IMR-90 (cell line): ENCODE measurements at regions not wholly inside any gene's neighbourhood (a gene's known extent, or its start where the extent isn't known, plus 50 kb on each side); places are given as distances from the start of the nearest gene placed in this dataset.
A peak's percentile ranks its signal among the peaks of the same experiment; 100 is the strongest.

Experiments
- ATAC-seq: fragments of 200-7000 bp; cut with Tn5 transposase; 2 replicates; pipeline ENCODE4 v1.9.1; 2020; ENCODE audit warnings: low read depth, mild to moderate bottlenecking, moderate library complexity
- BruUV-seq: library from RNA; stranded (reverse); fragments of 400-500 nt; replicated peaks from 2 replicates; lab custom pipeline; 2021; lab: Mats Ljungman, UMichigan
- CTCF ChIA-PET: fragments of 300-600 bp; formaldehyde crosslinking; extraction: SDS; loops from one replicate; lab custom pipeline; 2021; ENCODE audit warnings: antibody characterized with exemption; lab: Yijun Ruan, JAX
- POLR2A ChIA-PET: fragments of 300-600 bp; sonication (Branson Sonifier 250); formaldehyde crosslinking; loops from one replicate; lab custom pipeline; 2022; ENCODE audit warnings: antibody characterized with exemption; ENCODE audit not compliant: unreplicated experiment; lab: Charles Lee
- DNase-seq: peaks from one replicate; pipeline ENCODE4 v3.0.0; 2013
- H2AFZ ChIP-seq: replicated peaks from 2 replicates; pipeline ENCODE3; 2013; ENCODE audit warnings: low read length, mild to moderate bottlenecking; ENCODE audit not compliant: poor library complexity
- H2AK5ac ChIP-seq: 2 replicates; pipeline ENCODE4 v1.6.1; 2013; ENCODE audit warnings: low read depth, low read length, inconsistent platforms
- H2AK9ac ChIP-seq: replicated peaks from 2 replicates; pipeline ENCODE3; 2013; ENCODE audit warnings: mild to moderate bottlenecking, low read depth, low read length, moderate library complexity; ENCODE audit not compliant: poor library complexity
- H2BK120ac ChIP-seq: 2 replicates; pipeline ENCODE4 v1.6.1; 2013; ENCODE audit warnings: low read depth, low read length, inconsistent platforms
- H2BK15ac ChIP-seq: 3 replicates; pipeline ENCODE4 v1.6.1; 2013; ENCODE audit warnings: low read depth, low read length, inconsistent platforms
- H2BK20ac ChIP-seq: 2 replicates; pipeline ENCODE4 v1.6.1; 2013; ENCODE audit warnings: low read depth, mild to moderate bottlenecking, inconsistent platforms, low read length, moderate library complexity
- H2BK5ac ChIP-seq: 2 replicates; pipeline ENCODE4 v1.6.1; 2013; ENCODE audit warnings: mild to moderate bottlenecking, low read depth, low read length, inconsistent platforms; ENCODE audit not compliant: poor library complexity, severe bottlenecking
- H3K14ac ChIP-seq: replicated peaks from 2 replicates; pipeline ENCODE4 v1.6.1; 2013; ENCODE audit warnings: low read depth, low read length, inconsistent platforms
- H3K18ac ChIP-seq: 2 replicates; pipeline ENCODE4 v1.6.1; 2013; ENCODE audit warnings: low read depth, low read length, control low read depth
- H3K23ac ChIP-seq: 2 replicates; pipeline ENCODE4 v1.6.1; 2013; ENCODE audit warnings: low read depth, low read length, inconsistent platforms
- H3K27ac ChIP-seq: 2 replicates; pipeline ENCODE4 v1.5.1; 2013; ENCODE audit warnings: mild to moderate bottlenecking, control low read depth, low read length; ENCODE audit not compliant: insufficient read depth
- H3K27me3 ChIP-seq: 2 replicates; pipeline ENCODE4 v1.6.1; 2013; ENCODE audit warnings: low read length; ENCODE audit not compliant: control insufficient read depth, insufficient read depth
- H3K36me3 ChIP-seq: 2 replicates; pipeline ENCODE4 v1.6.1; 2013; ENCODE audit warnings: low read length, mixed read lengths; ENCODE audit not compliant: control insufficient read depth, insufficient read depth
- H3K4ac ChIP-seq: 2 replicates; pipeline ENCODE4 v1.6.1; 2013; ENCODE audit warnings: low read depth, low read length, inconsistent platforms
- H3K4me1 ChIP-seq: 2 replicates; pipeline ENCODE4 v1.6.1; 2013; ENCODE audit warnings: low read length, mixed read lengths; ENCODE audit not compliant: control insufficient read depth, insufficient read depth
- H3K4me2 ChIP-seq: 2 replicates; pipeline ENCODE4 v1.6.1; 2013; ENCODE audit warnings: low read depth, mild to moderate bottlenecking, control low read depth, low read length, moderate library complexity
- H3K4me3 ChIP-seq: 2 replicates; pipeline ENCODE4 v1.5.1; 2013; ENCODE audit warnings: low read depth, mild to moderate bottlenecking, control low read depth, low read length, moderate library complexity; ENCODE audit not compliant: insufficient read depth
- H3K56ac ChIP-seq: 2 replicates; pipeline ENCODE4 v1.6.1; 2013; ENCODE audit warnings: low read length, inconsistent platforms; ENCODE audit not compliant: insufficient read depth; ENCODE audit errors: extremely low read depth
- H3K79me1 ChIP-seq, 2 experiments: 2 replicates each; pipeline ENCODE4 v1.6.1; 2013; ENCODE audit warnings: low read length in 2 of 2, inconsistent platforms in 1 of 2, low read depth in 1 of 2
- H3K9ac ChIP-seq: 2 replicates; pipeline ENCODE4 v1.6.1; 2013; ENCODE audit warnings: low read depth, low read length, control low read depth
- H3K9me1 ChIP-seq: 2 replicates; pipeline ENCODE4 v1.6.1; 2013; ENCODE audit warnings: low read length, inconsistent platforms; ENCODE audit not compliant: insufficient read depth
- H3K9me3 ChIP-seq: 2 replicates; pipeline ENCODE4 v1.6.1; 2013; ENCODE audit warnings: low read length; ENCODE audit not compliant: control insufficient read depth, insufficient read depth
- H4K20me1 ChIP-seq: 2 replicates; pipeline ENCODE4 v1.6.1; 2013; ENCODE audit warnings: low read length, inconsistent platforms; ENCODE audit not compliant: insufficient read depth
- H4K5ac ChIP-seq: 2 replicates; pipeline ENCODE4 v1.6.1; 2013; ENCODE audit warnings: mild to moderate bottlenecking, low read depth, low read length, control low read depth
- H4K8ac ChIP-seq, 2 experiments: 2 replicates each; pipeline ENCODE4 v1.6.1; 2013; ENCODE audit warnings: low read depth in 2 of 2, low read length in 2 of 2, control low read depth in 1 of 2, inconsistent platforms in 1 of 2
- H4K91ac ChIP-seq: 2 replicates; pipeline ENCODE4 v1.6.1; 2013; ENCODE audit warnings: low read depth, low read length, inconsistent platforms; ENCODE audit not compliant: insufficient read depth
- BHLHE40 ChIP-seq: fragments of 150-350 bp; IDR thresholded peaks from 2 replicates; pipeline ENCODE4 v1.6.1; 2016; ENCODE audit warnings: mild to moderate bottlenecking, low read depth, low read length
- CEBPB ChIP-seq: IDR thresholded peaks from 2 replicates; pipeline ENCODE4 v1.6.1; 2012; ENCODE audit warnings: low read depth, low read length, improper control_type of control experiment
- ELK1 ChIP-seq: fragments of 150-350 bp; IDR thresholded peaks from 2 replicates; pipeline ENCODE4 v1.6.1; 2016; ENCODE audit warnings: low read depth, mild to moderate bottlenecking, low read length, moderate library complexity, borderline replicate concordance
- FOS ChIP-seq: fragments of 150-350 bp; IDR thresholded peaks from 2 replicates; pipeline ENCODE4 v1.6.1; 2016; ENCODE audit warnings: low read depth, low read length
- MAFK ChIP-seq: IDR thresholded peaks from 2 replicates; pipeline ENCODE4 v1.6.1; 2012; ENCODE audit warnings: low read depth, low read length, improper control_type of control experiment
- MAZ ChIP-seq: IDR thresholded peaks from 2 replicates; pipeline ENCODE4 v1.6.1; 2012; ENCODE audit warnings: low read depth, mild to moderate bottlenecking, low read length, improper control_type of control experiment, moderate library complexity, borderline replicate concordance
- MXI1 ChIP-seq: IDR thresholded peaks from 2 replicates; pipeline ENCODE4 v1.6.1; 2012; ENCODE audit warnings: low read depth, mild to moderate bottlenecking, low read length, moderate library complexity, borderline replicate concordance
- NFE2L2 ChIP-seq: fragments of 150-350 bp; IDR thresholded peaks from 2 replicates; pipeline ENCODE4 v1.6.1; 2016; ENCODE audit warnings: low read depth, mild to moderate bottlenecking, low read length
- POLR2A ChIP-seq: IDR thresholded peaks from 2 replicates; pipeline ENCODE4 v1.6.1; 2012; ENCODE audit warnings: mild to moderate bottlenecking, low read depth, low read length
- RAD21 ChIP-seq: IDR thresholded peaks from 2 replicates; pipeline ENCODE4 v1.6.1; 2012; ENCODE audit warnings: low read length, improper control_type of control experiment
- RCOR1 ChIP-seq: IDR thresholded peaks from 2 replicates; pipeline ENCODE4 v1.6.1; 2012; ENCODE audit warnings: mild to moderate bottlenecking, low read length, improper control_type of control experiment; ENCODE audit not compliant: insufficient replicate concordance
- RFX5 ChIP-seq: IDR thresholded peaks from 2 replicates; pipeline ENCODE4 v1.8.0; 2012; ENCODE audit warnings: low read depth, mild to moderate bottlenecking, low read length, moderate library complexity
- SMC3 ChIP-seq: fragments of 150-350 bp; IDR thresholded peaks from 2 replicates; pipeline ENCODE4 v1.6.1; 2016; ENCODE audit warnings: low read depth, mild to moderate bottlenecking, antibody characterized with exemption, low read length, moderate library complexity
- USF2 ChIP-seq: fragments of 150-350 bp; IDR thresholded peaks from 2 replicates; pipeline ENCODE4 v1.6.1; 2017; ENCODE audit warnings: mild to moderate bottlenecking, antibody characterized with exemption, low read length, low read depth
- whole genome bisulfite sequencing, 2 experiments: methylation state at CpG; one replicate each; pipeline versions ENCODE4 v1.1.5 to v1.1.7; 2013; ENCODE audit warnings: missing lambda C conversion rate in 2 of 2; ENCODE audit not compliant: insufficient read length in 1 of 2; ENCODE audit errors: extremely low coverage in 2 of 2; 5-methylcytosine and 5-hydroxymethylcytosine counted together
- dilution Hi-C: fragments of 300-500 bp; cut with HindIII; formaldehyde crosslinking; loops from one replicate; pipeline ENCODE4 v1.14.3; 2018; ENCODE audit warnings: low sequenced_read_pairs; ENCODE audit not compliant: unreplicated experiment
- in situ Hi-C: fragments of 300-500 bp; cut with MboI; formaldehyde crosslinking; loops from 3 replicates; pipeline ENCODE4 v1.14.3; 2019; ENCODE audit warnings: low sequenced_read_pairs, inconsistent platforms, mixed read lengths
- intact Hi-C: fragments of 100-400 bp; cut with micrococcal nuclease; formaldehyde crosslinking; loops from 2 replicates; pipeline ENCODE4 v1.10.0; 2022

- H3K23ac ChIP-seq = no peak overlapping the region
- no peak overlapping the region for H4K5ac ChIP-seq
- DNase-seq (no peak), ATAC-seq (no peak)
- H3K9ac ChIP-seq = no peak overlapping the region
- TF ChIP-seq NFE2L2 = no peak
- no peak for TF ChIP-seq FOS
- TF ChIP-seq POLR2A = no peak
- no peak for TF ChIP-seq RAD21
- TF ChIP-seq RCOR1 = no peak
- TF ChIP-seq MAZ = no peak
- TF ChIP-seq CEBPB = no peak
- no peak for TF ChIP-seq SMC3
- no peak for TF ChIP-seq MXI1
- no peak for TF ChIP-seq RFX5
- TF ChIP-seq MAFK = no peak
- TF ChIP-seq ELK1 = no peak
- no peak for TF ChIP-seq BHLHE40
- no peak for TF ChIP-seq USF2
- H3K27me3 ChIP-seq = peaks cover 7% of the 10 kb centered on the region
- no peaks in the 10 kb centered on the region for H3K36me3 ChIP-seq
- H3K79me1 ChIP-seq = no peaks in the 10 kb centered on the region
- no peak overlapping the region for H3K56ac ChIP-seq
- ChIA-PET POLR2A (no interaction called here), CTCF (no interaction called here)
- no peak overlapping the region for H2BK120ac ChIP-seq
- H2BK5ac ChIP-seq = no peak overlapping the region
- H3K4ac ChIP-seq = no peak overlapping the region
- H4K20me1 ChIP-seq = no peaks in the 10 kb centered on the region
- H3K9me1 ChIP-seq = peaks cover 11% of the 10 kb centered on the region
- H2AK9ac ChIP-seq = no peak overlapping the region
- H3K4me1 ChIP-seq = peaks cover 18% of the 10 kb centered on the region
- H2BK20ac ChIP-seq = no peak overlapping the region
- 0 out of 2 replicates have a peak overlapping the region, but pooled peaks have one; percentile 17 for H2AK5ac ChIP-seq
- H3K9me3 ChIP-seq = no peaks in the 10 kb centered on the region
- no peak overlapping the region for H3K27ac ChIP-seq
- H4K8ac ChIP-seq = no peak overlapping the region
- no peak overlapping the region for H2AFZ ChIP-seq
- no peak overlapping the region for H2BK15ac ChIP-seq
- no peak overlapping the region for H4K91ac ChIP-seq
- dilution Hi-C loops = no loop called here
- BruUV-seq = no TSS peak
- H3K18ac ChIP-seq = peak overlapping the region; percentile 18; the same call in 1 of the 2 replicates
- intact Hi-C loops = loop anchor here (5.0 kb wide), 2 partner anchors 61 to 104 kb away; no protein-coding TSS in a partner anchor
- 93% methylated on average over 6 of the region's 13 CpGs; no CpG with 5 or more reads in 1 of the 2 experiments for WGBS, 2 experiments
- no peak overlapping the region for H3K4me2 ChIP-seq
- in situ Hi-C loops = loop anchor here (25.0 kb wide), 1 partner anchor 1429 kb away; no protein-coding TSS in a partner anchor
- H3K4me3 ChIP-seq = no peak overlapping the region
- H3K14ac ChIP-seq = no peak overlapping the region
Measured at GRCh38 chr4:15340902-15341732, 86.7 kb upstream of the C1QTNF7 start.
